Neural cell (in vitro differentiated cells): ENCODE measurements at regions not wholly inside any gene's neighbourhood (a gene's known extent, or its start where the extent isn't known, plus 50 kb on each side); places are given as distances from the start of the nearest gene placed in this dataset.

Experiments used
- H2AFZ ChIP-seq: fragments of 200-600, 300-800 bp; sonication (generic), shearing (Covaris generic); 2 replicates; pipeline ENCODE4 v1.6.0; 2014; ENCODE audit warnings: low read depth, mild to moderate bottlenecking, antibody characterized with exemption, low read length, moderate library complexity
- H3F3A ChIP-seq: fragments of 200-600 bp; shearing (Covaris generic); 2 replicates; pipeline ENCODE4 v1.6.1; 2016; ENCODE audit warnings: mild to moderate bottlenecking, moderate library complexity, mixed read lengths, antibody characterized with exemption, low read length; ENCODE audit not compliant: insufficient read depth, poor library complexity, severe bottlenecking
- H3K27ac ChIP-seq: fragments of 200-600, 300-800 bp; sonication (generic), shearing (Covaris generic); 2 replicates; pipeline ENCODE4 v1.5.1; 2014; ENCODE audit warnings: mild to moderate bottlenecking, low read length, moderate library complexity
- H3K27me3 ChIP-seq: fragments of 300-800, 200-600 bp; sonication (generic), shearing (Covaris generic); 2 replicates; pipeline ENCODE4 v1.6.0; 2014; ENCODE audit warnings: mild to moderate bottlenecking, low read depth, low read length, moderate library complexity; ENCODE audit not compliant: insufficient read depth
- H3K36me3 ChIP-seq: fragments of 300-800, 200-600 bp; sonication (generic), shearing (Covaris generic); 2 replicates; pipeline ENCODE4 v1.5.1; 2014; ENCODE audit warnings: mild to moderate bottlenecking, antibody characterized with exemption, low read length, moderate library complexity; ENCODE audit not compliant: insufficient read depth
- H3K4me2 ChIP-seq: fragments of 300-800, 200-600 bp; sonication (generic), shearing (Covaris generic); 2 replicates; pipeline ENCODE4 v1.6.0; 2014; ENCODE audit warnings: mild to moderate bottlenecking, low read length
- H3K4me3 ChIP-seq: fragments of 300-800, 200-600 bp; sonication (generic), shearing (Covaris generic); 2 replicates; pipeline ENCODE4 v1.5.1; 2014; ENCODE audit warnings: mild to moderate bottlenecking, low read length, moderate library complexity
- H3K79me2 ChIP-seq: fragments of 200-600 bp; shearing (Covaris generic); replicated peaks from 2 replicates; pipeline ENCODE4 v1.6.0; 2014; ENCODE audit warnings: mild to moderate bottlenecking, low read length, moderate library complexity; ENCODE audit not compliant: insufficient read depth
- H3K9ac ChIP-seq: fragments of 300-800, 200-600 bp; sonication (generic), shearing (Covaris generic); 2 replicates; pipeline ENCODE4 v1.6.1; 2016; ENCODE audit warnings: mild to moderate bottlenecking, low read length, mixed read lengths
- H3K9me2 ChIP-seq: fragments of 200-600 bp; shearing (Covaris generic); 2 replicates; pipeline ENCODE4 v1.6.1; 2016; ENCODE audit warnings: mild to moderate bottlenecking, low read length, mixed read lengths; ENCODE audit not compliant: insufficient read depth
- H3K9me3 ChIP-seq: fragments of 200-600, 300-800 bp; sonication (generic), shearing (Covaris generic); 2 replicates; pipeline ENCODE4 v1.6.1; 2016; ENCODE audit warnings: mild to moderate bottlenecking, mixed run types, low read length, moderate library complexity, mixed read lengths
- H4K20me1 ChIP-seq: fragments of 200-600 bp; shearing (Covaris generic); 2 replicates; pipeline ENCODE4 v1.6.1; 2016; ENCODE audit warnings: mild to moderate bottlenecking, mixed run types; ENCODE audit not compliant: insufficient read depth
- EP300 ChIP-seq: fragments of 450-650 bp; conservative IDR thresholded peaks from 2 replicates; pipeline ENCODE4 v1.6.1; 2014; ENCODE audit warnings: antibody characterized with exemption, mild to moderate bottlenecking, moderate library complexity; ENCODE audit not compliant: poor library complexity, severe bottlenecking
- EZH2 ChIP-seq: fragments of 200-600, 300-800 bp; shearing (Covaris generic), sonication (generic); IDR thresholded peaks from 2 replicates; pipeline ENCODE4 v1.6.1; 2014; ENCODE audit warnings: antibody characterized with exemption, low read length, borderline replicate concordance, mild to moderate bottlenecking; ENCODE audit not compliant: insufficient read depth, poor library complexity, severe bottlenecking
- MXI1 ChIP-seq: fragments of 450-650 bp; conservative IDR thresholded peaks from 2 replicates; pipeline ENCODE4 v1.6.1; 2014; ENCODE audit warnings: antibody characterized with exemption, mild to moderate bottlenecking; ENCODE audit not compliant: poor library complexity, severe bottlenecking
- POLR2AphosphoS5 ChIP-seq: IDR thresholded peaks from 2 replicates; pipeline ENCODE4 v1.6.1; 2012
- RAD21 ChIP-seq: fragments of 450-650 bp; conservative IDR thresholded peaks from 2 replicates; pipeline ENCODE4 v1.6.1; 2014; ENCODE audit warnings: antibody characterized with exemption, mild to moderate bottlenecking, moderate library complexity
- SMC3 ChIP-seq: fragments of 450-650 bp; conservative IDR thresholded peaks from 2 replicates; pipeline ENCODE4 v1.6.1; 2014; ENCODE audit warnings: antibody characterized with exemption, mild to moderate bottlenecking, moderate library complexity; ENCODE audit not compliant: poor library complexity
- TAF1 ChIP-seq: IDR thresholded peaks from 2 replicates; pipeline ENCODE4 v1.6.1; 2012; ENCODE audit warnings: low read depth
- TF ChIP-seq, protein P1 (sequence below): fragments of 450-650 bp; IDR thresholded peaks from 2 replicates; pipeline ENCODE4 v1.5.1; 2014; ENCODE audit warnings: antibody characterized with exemption, mild to moderate bottlenecking, moderate library complexity; ENCODE audit not compliant: poor library complexity, severe bottlenecking
- TF ChIP-seq, protein P2 (sequence below): IDR thresholded peaks from 2 replicates; pipeline ENCODE4 v1.6.1; 2012; ENCODE audit warnings: borderline replicate concordance

DNA sequence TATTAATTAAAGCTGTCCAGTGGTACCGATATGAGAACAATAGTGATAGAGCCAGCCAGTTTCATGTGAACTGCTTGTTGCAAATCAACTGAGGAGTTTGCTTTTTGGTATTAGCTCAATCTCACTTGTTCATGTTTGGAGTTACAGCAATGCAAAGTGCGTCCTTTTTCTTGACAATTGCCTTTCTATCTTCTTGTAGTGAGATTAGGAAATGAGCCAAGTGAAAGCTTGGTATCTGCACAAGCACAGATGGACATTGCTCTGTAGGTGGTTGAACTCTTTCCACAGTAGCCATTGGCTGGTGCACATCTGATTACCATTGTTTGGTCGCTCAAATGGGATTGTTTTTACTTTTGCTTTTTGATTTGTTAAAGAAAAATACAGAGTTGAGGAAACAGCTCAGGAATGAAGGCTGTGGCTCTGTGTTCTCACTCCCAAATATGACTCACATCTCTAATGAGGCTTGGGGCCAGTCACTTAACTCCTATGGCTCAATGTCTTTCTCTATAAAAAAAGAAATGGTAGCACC lies 241.4 kb downstream of the BMP4 start:
- no peak for TF ChIP-seq TAF1
- TF ChIP-seq, protein P1, sequence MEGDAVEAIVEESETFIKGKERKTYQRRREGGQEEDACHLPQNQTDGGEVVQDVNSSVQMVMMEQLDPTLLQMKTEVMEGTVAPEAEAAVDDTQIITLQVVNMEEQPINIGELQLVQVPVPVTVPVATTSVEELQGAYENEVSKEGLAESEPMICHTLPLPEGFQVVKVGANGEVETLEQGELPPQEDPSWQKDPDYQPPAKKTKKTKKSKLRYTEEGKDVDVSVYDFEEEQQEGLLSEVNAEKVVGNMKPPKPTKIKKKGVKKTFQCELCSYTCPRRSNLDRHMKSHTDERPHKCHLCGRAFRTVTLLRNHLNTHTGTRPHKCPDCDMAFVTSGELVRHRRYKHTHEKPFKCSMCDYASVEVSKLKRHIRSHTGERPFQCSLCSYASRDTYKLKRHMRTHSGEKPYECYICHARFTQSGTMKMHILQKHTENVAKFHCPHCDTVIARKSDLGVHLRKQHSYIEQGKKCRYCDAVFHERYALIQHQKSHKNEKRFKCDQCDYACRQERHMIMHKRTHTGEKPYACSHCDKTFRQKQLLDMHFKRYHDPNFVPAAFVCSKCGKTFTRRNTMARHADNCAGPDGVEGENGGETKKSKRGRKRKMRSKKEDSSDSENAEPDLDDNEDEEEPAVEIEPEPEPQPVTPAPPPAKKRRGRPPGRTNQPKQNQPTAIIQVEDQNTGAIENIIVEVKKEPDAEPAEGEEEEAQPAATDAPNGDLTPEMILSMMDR, result no peak
- no peak for TF ChIP-seq MXI1
- TF ChIP-seq SMC3, result no peak
- no peak for TF ChIP-seq POLR2AphosphoS5
- no peak for TF ChIP-seq EP300
- TF ChIP-seq, protein P2, sequence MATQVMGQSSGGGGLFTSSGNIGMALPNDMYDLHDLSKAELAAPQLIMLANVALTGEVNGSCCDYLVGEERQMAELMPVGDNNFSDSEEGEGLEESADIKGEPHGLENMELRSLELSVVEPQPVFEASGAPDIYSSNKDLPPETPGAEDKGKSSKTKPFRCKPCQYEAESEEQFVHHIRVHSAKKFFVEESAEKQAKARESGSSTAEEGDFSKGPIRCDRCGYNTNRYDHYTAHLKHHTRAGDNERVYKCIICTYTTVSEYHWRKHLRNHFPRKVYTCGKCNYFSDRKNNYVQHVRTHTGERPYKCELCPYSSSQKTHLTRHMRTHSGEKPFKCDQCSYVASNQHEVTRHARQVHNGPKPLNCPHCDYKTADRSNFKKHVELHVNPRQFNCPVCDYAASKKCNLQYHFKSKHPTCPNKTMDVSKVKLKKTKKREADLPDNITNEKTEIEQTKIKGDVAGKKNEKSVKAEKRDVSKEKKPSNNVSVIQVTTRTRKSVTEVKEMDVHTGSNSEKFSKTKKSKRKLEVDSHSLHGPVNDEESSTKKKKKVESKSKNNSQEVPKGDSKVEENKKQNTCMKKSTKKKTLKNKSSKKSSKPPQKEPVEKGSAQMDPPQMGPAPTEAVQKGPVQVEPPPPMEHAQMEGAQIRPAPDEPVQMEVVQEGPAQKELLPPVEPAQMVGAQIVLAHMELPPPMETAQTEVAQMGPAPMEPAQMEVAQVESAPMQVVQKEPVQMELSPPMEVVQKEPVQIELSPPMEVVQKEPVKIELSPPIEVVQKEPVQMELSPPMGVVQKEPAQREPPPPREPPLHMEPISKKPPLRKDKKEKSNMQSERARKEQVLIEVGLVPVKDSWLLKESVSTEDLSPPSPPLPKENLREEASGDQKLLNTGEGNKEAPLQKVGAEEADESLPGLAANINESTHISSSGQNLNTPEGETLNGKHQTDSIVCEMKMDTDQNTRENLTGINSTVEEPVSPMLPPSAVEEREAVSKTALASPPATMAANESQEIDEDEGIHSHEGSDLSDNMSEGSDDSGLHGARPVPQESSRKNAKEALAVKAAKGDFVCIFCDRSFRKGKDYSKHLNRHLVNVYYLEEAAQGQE, result no peak
- TF ChIP-seq RAD21, result no peak
- no peak for TF ChIP-seq EZH2
- Histone ChIP-seq H3K4me3 (no peak overlapping the region), H3K79me2 (no peaks in the 10 kb centered on the region), H3F3A (no peaks in the 10 kb centered on the region), H3K4me2 (no peak overlapping the region), H3K9me2 (no peaks in the 10 kb centered on the region), H3K27ac (no peak overlapping the region), H3K9ac (no peak overlapping the region), H4K20me1 (no peaks in the 10 kb centered on the region), H3K9me3 (no peaks in the 10 kb centered on the region), H2AFZ (no peak overlapping the region), H3K27me3 (no peaks in the 10 kb centered on the region), H3K36me3 (no peaks in the 10 kb centered on the region)

DNA sequence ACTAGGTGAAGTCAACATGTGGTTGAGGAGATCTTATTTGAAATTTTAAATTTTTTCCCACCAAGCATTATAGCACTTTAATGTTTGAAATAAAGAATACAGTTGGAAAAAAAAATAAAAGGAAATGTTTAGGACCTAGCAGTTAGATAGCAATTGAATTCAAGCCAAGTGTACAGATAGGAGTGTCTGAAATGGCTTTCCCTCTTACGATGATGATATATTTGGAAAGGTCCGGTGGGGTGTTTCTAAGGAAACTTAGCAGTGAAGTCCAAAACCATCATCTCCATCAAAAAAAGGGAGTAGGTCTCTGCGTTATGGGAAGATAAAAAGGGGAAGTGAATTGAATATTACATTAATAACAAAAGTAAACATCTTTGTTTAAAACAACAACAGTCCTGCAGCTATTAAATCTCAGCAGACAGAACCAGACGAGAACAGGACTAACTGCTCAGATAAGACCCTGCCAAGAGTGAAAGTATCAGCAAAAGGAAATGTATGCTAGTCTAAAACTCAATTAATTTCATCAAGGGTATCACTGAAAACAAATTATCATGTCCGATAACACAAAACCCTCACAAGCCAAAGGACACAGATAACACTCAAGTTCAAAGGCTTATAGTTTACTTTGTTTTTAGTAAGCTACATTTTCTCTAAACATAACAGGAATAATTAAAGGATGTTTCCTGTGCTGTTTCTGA lies 242.0 kb downstream of the BMP4 start:
- no peak overlapping the region for H2AFZ ChIP-seq
- H4K20me1 ChIP-seq, result no peaks in the 10 kb centered on the region
- H3K4me3 ChIP-seq, result no peak overlapping the region

More for the DNA sequence above, 242.0 kb downstream of the BMP4 start:
- no peaks in the 10 kb centered on the region for H3K9me2 ChIP-seq
- TF ChIP-seq, protein P1, result no peak
- TF ChIP-seq, protein P2, result no peak
- TF ChIP-seq POLR2AphosphoS5 (no peak), RAD21 (no peak), MXI1 (no peak), SMC3 (no peak), EP300 (no peak), TAF1 (no peak), EZH2 (no peak)
- no peaks in the 10 kb centered on the region for H3K79me2 ChIP-seq
- H3K36me3 ChIP-seq, result no peaks in the 10 kb centered on the region
- no peak overlapping the region for H3K27ac ChIP-seq
- H3K9me3 ChIP-seq, result no peaks in the 10 kb centered on the region
- H3K27me3 ChIP-seq, result no peaks in the 10 kb centered on the region
- H3K9ac ChIP-seq, result no peak overlapping the region
- no peaks in the 10 kb centered on the region for H3F3A ChIP-seq
- H3K4me2 ChIP-seq, result no peak overlapping the region
